Left renal cortex interstitium (tissue), 4 donors: ENCODE measurements at regions not wholly inside any gene's neighbourhood (a gene's known extent, or its start where the extent isn't known, plus 50 kb on each side); places are given as distances from the start of the nearest gene placed in this dataset.
"Not testable (repeated sequence)": the region's sequence is repeated elsewhere in the genome, so short reads cannot be mapped to it uniquely, and the experiment has no call there.

Experiments used
- DNase-seq, 4 donors: peaks; one replicate each; pipeline ENCODE4 v3.0.0-alpha.2; 2013; ENCODE audit warnings: low read depth in 4 of 4, low spot score in 2 of 4, missing footprints in 1 of 4

- DNase-seq = no peak
These were observed 95.3 kb upstream of the SNX9 start for GRCh38 chr6:157727629-157728182.

GRCh38 chr6:157728183-157728881 lies 94.7 kb upstream of the SNX9 start:
- DNase-seq = no peak

- DNase-seq = no peak
These were observed 91.8 kb upstream of the SNX9 start for GRCh38 chr6:157731221-157731620.

- no peak for DNase-seq
These were observed 91.0 kb upstream of the SNX9 start for GRCh38 chr6:157732007-157732406.

- DNase-seq = no peak
These were observed 90.5 kb upstream of the SNX9 start for GRCh38 chr6:157732416-157733161.

- DNase-seq = not testable (repeated sequence)
These were observed 86.5 kb upstream of the SNX9 start for GRCh38 chr6:157736555-157736954.

- no peak for DNase-seq
These were observed 81.6 kb upstream of the SNX9 start for GRCh38 chr6:157741321-157741947.

GRCh38 chr6:157741948-157742556 lies 81.0 kb upstream of the SNX9 start:
- no peak for DNase-seq

GRCh38 chr6:157744102-157744601 lies 78.9 kb upstream of the SNX9 start:
- DNase-seq = no peak

GRCh38 chr6:157746897-157747296 lies 76.1 kb upstream of the SNX9 start:
- DNase-seq = no peak

- DNase-seq = no peak
These were observed 75.7 kb upstream of the SNX9 start for GRCh38 chr6:157747370-157747769.

GRCh38 chr6:157748839-157749571 lies 74.0 kb upstream of the SNX9 start:
- DNase-seq = no peak

GRCh38 chr6:157750973-157751372 lies 72.1 kb upstream of the SNX9 start:
- DNase-seq = not testable (repeated sequence)

- DNase-seq = no peak
These were observed 71.4 kb upstream of the SNX9 start for GRCh38 chr6:157751547-157752200.

- not testable (repeated sequence) for DNase-seq
These were observed 70.2 kb upstream of the SNX9 start for GRCh38 chr6:157752879-157753278.

GRCh38 chr6:157753291-157753690 lies 69.8 kb upstream of the SNX9 start:
- DNase-seq = no peak

- DNase-seq = not testable (repeated sequence)
These were observed 69.2 kb upstream of the SNX9 start for GRCh38 chr6:157753801-157754200.

- DNase-seq = no peak
These were observed 68.7 kb upstream of the SNX9 start for GRCh38 chr6:157754351-157754750.

- no peak for DNase-seq
These were observed 67.9 kb upstream of the SNX9 start for GRCh38 chr6:157755032-157755745.
